ENCODE measurements at regions not wholly inside any gene's neighbourhood (a gene's known extent, or its start where the extent isn't known, plus 50 kb on each side); places are given as distances from the start of the nearest gene placed in this dataset.
"Not testable (repeated sequence)": the region's sequence is repeated elsewhere in the genome, so short reads cannot be mapped to it uniquely, and the experiment has no call there.

DNA sequence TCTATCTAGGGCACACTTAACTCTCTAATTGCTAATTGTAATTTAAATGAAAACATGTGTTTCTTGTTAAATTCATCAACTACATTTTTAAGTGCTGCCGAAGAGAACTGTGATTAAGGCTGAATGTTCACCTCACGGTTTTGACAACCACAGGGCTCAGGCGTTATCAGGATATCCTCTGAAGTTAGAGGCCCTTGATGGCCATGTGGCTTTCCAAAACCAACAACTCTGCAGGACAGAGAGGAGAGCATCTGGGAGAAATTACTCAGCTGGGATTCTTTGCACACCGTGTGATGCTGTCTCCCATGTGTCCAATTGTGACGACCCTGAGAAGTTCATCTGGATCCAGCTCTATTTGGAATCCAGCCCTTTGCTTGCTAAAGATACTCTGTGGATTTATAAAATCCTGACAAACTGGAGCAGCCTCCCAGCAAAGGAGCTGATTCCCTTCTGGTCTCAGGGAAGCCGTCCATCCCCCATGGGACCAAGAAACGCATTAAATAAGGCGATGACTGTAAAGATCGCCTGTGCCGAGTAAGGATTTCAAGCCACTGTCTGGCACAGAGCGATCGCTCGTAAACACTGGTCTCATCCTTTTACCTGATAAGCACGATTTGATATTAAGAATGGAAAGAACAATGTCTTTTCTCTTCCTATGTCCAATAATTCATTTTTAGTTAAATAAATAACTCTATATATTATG is 401.1 kb downstream of the CD83 start:
- DNase-seq: no peak

- DNase-seq: no peak
Observed at GRCh38 chr6:14520029-14520428, 402.5 kb downstream of the CD83 start.

DNA sequence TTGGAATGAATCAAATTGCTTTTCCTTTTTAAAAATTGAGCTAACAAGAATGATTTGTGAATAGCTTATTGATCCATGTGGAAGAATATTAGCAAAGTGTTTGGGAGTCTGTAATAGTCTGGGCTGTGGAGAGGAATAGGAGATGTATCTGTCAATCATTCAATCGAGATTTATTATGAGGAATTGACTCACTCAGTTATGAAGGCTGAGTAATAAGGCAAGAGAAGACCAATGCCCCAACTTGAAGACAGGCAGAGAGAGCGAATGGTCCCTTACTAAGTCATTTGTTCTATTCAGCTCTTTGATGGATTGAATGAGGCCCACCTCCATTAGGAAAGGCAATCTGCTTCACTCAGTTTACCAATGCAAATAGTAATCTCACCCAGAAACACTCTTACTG is 403.0 kb downstream of the CD83 start:
- DNase-seq: no peak

GRCh38 chr6:14521141-14521540 is 403.6 kb downstream of the CD83 start:
- no peak for DNase-seq

GRCh38 chr6:14521861-14522260 is 404.3 kb downstream of the CD83 start:
- not testable (repeated sequence) for DNase-seq

- DNase-seq: no peak
Observed at GRCh38 chr6:14524319-14524718, 406.7 kb downstream of the CD83 start.

DNA sequence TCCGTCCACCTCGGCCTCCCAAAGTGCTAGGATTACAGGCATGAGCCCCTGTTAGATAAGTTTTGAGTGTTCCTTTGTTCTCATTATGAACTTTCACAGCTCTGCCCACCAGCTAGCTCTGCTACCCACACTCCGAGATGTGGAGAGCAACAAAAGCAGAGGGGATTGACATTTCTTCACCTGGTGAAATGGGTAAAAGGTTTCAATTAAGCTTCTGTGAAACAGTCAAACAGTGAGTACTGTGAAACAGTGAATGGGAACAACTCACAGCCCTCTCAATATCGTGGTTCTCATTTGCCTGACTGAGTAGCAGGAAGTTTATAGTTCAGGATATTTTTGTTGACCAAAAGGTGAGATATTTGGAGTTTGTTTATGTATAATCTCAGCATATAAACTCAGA is 412.8 kb downstream of the CD83 start:
- no peak for DNase-seq

DNA sequence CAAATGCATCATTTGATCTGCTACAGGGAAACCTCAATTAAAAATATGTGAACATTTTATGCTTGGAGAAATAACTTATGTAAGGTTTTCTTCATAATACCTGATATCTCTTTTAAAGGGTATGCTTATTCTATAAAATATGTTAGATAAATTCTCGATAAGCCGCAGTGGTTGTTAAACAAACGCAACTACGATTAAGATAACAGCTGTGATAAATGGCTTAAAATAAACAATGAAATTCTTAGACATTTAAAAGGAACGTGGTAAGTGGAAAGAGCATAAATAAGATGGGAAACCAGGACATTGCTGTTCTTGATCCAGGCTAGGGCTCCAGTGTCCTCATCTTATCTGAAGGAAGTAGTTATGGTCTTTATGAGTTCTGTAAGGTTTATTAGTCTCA is 415.9 kb downstream of the CD83 start:
- no peak for DNase-seq

DNA sequence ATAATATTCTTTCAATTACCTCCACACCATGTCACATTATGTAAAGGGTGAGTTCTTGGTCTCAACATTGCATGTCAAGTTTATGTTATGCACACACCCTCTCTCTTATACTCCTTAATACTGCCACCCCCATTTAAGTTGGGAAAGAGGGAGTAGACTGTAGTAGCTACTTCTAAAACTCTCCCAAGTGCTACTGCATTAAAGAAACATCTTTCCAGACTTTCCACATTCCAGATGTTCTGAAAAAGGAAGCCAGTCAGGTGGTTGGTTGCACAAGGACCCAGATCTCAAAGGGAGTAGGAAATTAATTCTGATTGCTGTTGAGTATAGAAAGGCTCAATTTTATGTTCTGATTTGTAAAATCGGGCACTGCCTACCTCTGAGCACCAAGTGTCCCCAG is 419.5 kb downstream of the CD83 start:
- DNase-seq: no peak

DNA sequence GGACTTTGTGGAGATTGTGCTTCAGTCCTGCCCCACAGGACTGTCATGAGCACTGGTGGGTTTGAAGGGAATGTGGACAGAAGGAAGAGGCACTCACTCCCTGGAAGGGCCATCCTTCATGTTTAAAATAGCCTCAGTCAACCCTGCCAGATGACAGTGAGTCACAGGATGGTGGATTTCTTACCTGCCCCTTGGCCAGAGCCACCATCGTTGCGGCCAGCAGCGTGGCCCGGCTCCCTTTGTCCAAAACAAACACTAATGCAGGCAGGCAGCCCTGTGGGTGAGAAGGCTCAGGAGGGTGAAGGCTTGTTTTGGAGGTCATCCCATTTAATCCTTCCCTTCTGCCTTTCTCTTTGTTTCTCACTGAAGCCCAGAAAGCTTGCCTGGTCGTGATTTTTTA is 422.7 kb downstream of the CD83 start:
- DNase-seq: no peak

DNA sequence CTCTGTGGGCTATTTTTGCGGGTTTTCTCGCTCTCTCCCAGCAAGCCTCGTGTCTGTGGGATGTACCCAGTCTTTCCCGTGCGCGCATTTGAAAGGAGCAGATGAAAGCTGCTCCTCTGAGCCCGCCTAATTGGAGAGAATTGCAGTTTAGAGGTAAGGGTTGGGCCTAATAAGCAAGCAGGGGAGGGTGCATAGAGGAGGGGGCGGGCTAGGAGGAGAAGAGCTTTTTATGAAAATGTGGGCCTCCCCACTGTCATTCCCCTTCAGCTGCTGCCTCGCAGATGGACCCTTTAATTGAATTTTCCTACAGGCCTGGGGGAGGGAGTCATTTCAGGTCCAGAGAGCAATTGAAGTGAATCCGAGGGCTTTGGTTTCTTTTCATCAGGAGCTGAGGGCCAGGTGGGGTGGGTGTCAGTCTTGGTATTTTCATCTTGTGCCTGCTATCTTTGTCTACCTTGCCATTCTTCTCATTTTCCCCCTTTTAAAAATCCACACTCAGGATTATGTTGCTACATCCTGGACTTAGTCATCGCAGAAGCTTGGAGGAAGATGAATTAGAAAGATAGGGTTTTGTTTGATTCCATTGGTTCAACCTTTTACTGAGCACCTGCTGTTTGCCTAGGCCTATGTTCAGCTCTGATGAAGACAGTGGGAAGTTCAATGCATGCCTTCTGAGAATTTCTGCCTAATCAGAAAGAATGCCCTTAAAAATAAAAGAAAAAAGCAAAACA is 423.4 kb downstream of the CD83 start:
- no peak for DNase-seq

GRCh38 chr6:14542670-14543366 is 425.2 kb downstream of the CD83 start:
- no peak for DNase-seq

GRCh38 chr6:14543971-14544585 is 426.5 kb downstream of the CD83 start:
- no peak for DNase-seq

- no peak for DNase-seq
Observed at GRCh38 chr6:14544666-14545065, 427.1 kb downstream of the CD83 start.

DNA sequence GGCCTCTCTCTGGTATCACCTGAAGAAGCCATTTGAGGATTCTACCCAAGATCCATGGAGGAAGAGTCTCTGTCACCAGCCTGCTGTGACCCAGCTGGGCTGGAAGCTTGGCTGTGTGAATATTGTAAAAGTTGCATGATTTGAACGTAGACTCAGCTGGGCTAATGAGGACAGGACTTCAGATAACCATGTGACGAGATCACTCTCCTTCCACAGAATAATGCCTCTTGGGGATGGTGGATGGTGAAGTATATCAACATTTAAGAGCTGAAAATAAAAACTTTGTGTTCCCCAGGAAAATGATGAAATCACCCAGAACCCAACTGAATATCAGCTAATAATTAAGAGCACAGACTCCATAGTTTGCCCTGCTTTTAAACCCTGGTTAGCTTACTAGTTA is 427.9 kb downstream of the CD83 start:
- no peak for DNase-seq

DNA sequence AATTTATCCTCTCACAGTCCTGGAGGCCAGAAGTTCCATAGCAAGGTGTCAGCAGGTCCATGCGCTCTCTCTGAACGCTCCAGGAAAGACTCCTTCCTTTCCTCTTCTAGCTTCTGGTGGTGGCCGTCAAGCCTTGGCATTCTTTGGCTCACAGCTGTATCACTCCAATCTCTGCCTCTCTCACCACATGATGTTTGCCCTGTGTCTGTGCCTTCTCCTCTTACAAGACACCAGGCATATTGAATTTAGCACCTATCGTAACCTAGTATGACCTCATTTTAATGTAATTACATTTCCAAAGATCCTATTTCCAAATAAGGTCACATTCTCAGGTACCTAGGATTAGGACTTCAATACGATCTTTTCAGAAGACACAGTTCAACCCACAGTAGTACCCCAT is 428.5 kb downstream of the CD83 start:
- DNase-seq: no peak

DNA sequence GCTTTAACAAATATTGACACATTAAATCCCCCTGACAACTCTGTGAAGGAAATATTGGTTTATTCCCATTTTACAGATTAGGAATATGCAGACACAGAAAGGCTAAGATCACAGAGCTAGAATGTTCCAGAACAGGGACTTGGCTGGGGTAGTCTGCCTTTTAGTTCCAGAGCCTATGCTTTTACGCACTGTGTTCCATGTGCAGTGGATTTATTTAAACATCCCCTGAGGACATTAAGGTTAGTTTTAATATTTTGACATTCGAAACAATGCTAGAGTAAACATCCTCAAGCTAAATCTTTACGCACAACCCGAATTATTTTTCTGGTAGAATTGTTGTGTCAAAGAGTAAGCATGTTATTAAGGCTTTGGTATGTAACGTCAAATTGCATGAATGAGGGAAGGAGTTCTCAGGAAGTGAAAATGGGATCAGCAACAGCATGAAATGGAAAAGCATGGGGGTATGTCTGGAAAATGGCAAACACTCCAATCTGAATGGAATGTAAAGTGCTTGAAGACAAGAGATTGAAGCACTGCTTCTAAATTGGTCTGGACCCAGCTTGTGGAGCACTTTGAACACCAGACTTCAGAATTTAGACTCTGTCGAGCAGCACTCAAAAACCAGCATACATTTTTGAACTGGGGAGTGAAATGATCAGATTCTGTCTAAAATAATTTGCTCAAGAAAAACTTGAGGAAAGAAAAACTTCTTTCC is 429.9 kb downstream of the CD83 start:
- no peak for DNase-seq

DNA sequence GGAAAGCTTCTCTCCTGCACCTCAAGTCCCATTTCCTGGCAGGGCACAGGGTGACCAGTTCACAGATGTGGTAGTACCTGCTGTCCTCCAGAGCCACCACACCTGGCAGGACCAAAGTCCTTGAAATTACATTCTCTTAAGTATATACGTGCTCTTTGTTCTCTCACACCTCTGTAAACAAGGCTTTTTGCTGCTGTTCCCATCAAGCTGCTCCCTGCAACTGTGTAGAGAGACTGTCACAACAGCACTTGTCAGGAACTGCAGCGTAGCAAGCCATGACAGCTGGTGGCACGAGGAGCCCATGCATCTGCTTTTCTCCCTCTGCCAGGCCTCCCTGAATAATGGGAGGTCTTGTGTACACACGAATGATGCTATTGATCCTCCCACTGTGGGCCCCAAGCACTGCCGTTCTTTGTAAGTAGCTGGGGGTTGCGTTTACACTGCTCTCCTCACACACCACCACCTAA is 431.8 kb downstream of the CD83 start:
- no peak for DNase-seq

- no peak for DNase-seq
Observed at GRCh38 chr6:14549871-14550270, 432.3 kb downstream of the CD83 start.

- no peak for DNase-seq
Observed at GRCh38 chr6:14550410-14550809, 432.8 kb downstream of the CD83 start.

GRCh38 chr6:14550822-14551221 is 433.2 kb downstream of the CD83 start:
- DNase-seq: no peak

GRCh38 chr6:14551601-14552000 is 434.0 kb downstream of the CD83 start:
- not testable (repeated sequence) for DNase-seq
